T-cell (primary cell): ENCODE measurements at regions not wholly inside any gene's neighbourhood (a gene's known extent, or its start where the extent isn't known, plus 50 kb on each side); places are given as distances from the start of the nearest gene placed in this dataset.

Source experiments
- ATAC-seq, 4 experiments: fragments of 200-7000 bp in 3 of 4; fragments of 150-1000 bp in 1 of 4; cut with Tn5 transposase; replicated peaks in 1 of 4; 1 replicate in 3 of 4; 2 replicates in 1 of 4; pipeline ENCODE4 v1.10.0; 2021; ENCODE audit warnings: moderate library complexity in 3 of 4, mild to moderate bottlenecking in 2 of 4, moderate number of reproducible peaks in 1 of 4
- CTCF ChIA-PET, 2 donors: fragments of 300-600 bp; sonication (Branson Sonifier 250); formaldehyde crosslinking; loops; one replicate each; lab custom pipeline; 2022; ENCODE audit warnings: antibody characterized with exemption in 2 of 2; lab: Charles Lee
- POLR2A ChIA-PET, 2 donors: fragments of 300-600 bp; sonication (Branson Sonifier 250); formaldehyde crosslinking; loops; one replicate each; lab custom pipeline; 2022; ENCODE audit warnings: antibody characterized with exemption in 2 of 2; lab: Charles Lee
- DNase-seq, 35 experiments: peaks; one replicate each; pipeline versions ENCODE4 v3.0.0 to v3.0.0-alpha.2; 2013 to 2023
- H3K27ac ChIP-seq: one replicate; pipeline ENCODE4 v1.5.1; 2013; ENCODE audit warnings: low read length
- H3K27me3 ChIP-seq, 2 experiments: replicated peaks in 1 of 2; 1 replicate in 1 of 2; 2 replicates in 1 of 2; pipeline versions ENCODE4 v1.6.1 to v1.7.0; 2013; ENCODE audit warnings: low read length in 1 of 2, mixed read lengths in 1 of 2; ENCODE audit not compliant: control insufficient read depth in 2 of 2, insufficient read depth in 2 of 2; ENCODE audit errors: extremely low read depth in 1 of 2
- H3K36me3 ChIP-seq, 2 donors: 1 replicate in 1 of 2; 2 replicates in 1 of 2; pipeline versions ENCODE4 v1.6.1 to v1.7.0; 2013; ENCODE audit warnings: low read length in 1 of 2; ENCODE audit not compliant: control insufficient read depth in 2 of 2, insufficient read depth in 1 of 2; ENCODE audit errors: extremely low read depth in 1 of 2
- H3K4me1 ChIP-seq, 2 experiments: 1 replicate in 1 of 2; 2 replicates in 1 of 2; pipeline versions ENCODE4 v1.6.1 to v1.7.0; 2013; ENCODE audit warnings: low read length in 2 of 2, mixed read lengths in 1 of 2; ENCODE audit not compliant: insufficient read depth in 2 of 2, control insufficient read depth in 1 of 2; ENCODE audit errors: extremely low read depth in 1 of 2
- H3K4me3 ChIP-seq, 2 donors: 1 replicate in 1 of 2; 2 replicates in 1 of 2; pipeline versions ENCODE4 v1.5.1 to v1.7.0; 2013; ENCODE audit warnings: mild to moderate bottlenecking in 2 of 2, low read length in 1 of 2, moderate library complexity in 1 of 2; ENCODE audit not compliant: control insufficient read depth in 1 of 2; ENCODE audit errors: extremely low read depth in 1 of 2
- H3K9me3 ChIP-seq: 2 replicates; pipeline ENCODE4 v1.7.0; 2013
- H3K27ac Mint-ChIP-seq, 2 donors: one replicate each; pipeline ENCODE4 v1.8.0; 2020 to 2021; ENCODE audit warnings: mild to moderate bottlenecking in 2 of 2, mixed read lengths in 2 of 2
- H3K27me3 Mint-ChIP-seq, 2 donors: one replicate each; pipeline ENCODE4 v1.8.0; 2021 to 2022; ENCODE audit warnings: mixed read lengths in 2 of 2
- H3K36me3 Mint-ChIP-seq: one replicate; pipeline ENCODE4 v1.8.0; 2021; ENCODE audit warnings: mixed read lengths
- H3K4me1 Mint-ChIP-seq, 3 donors: one replicate each; pipeline ENCODE4 v1.8.0; 2020 to 2022; ENCODE audit warnings: mixed read lengths in 3 of 3, mild to moderate bottlenecking in 1 of 3
- H3K4me3 Mint-ChIP-seq, 3 donors: one replicate each; pipeline ENCODE4 v1.8.0; 2020 to 2022; ENCODE audit warnings: mild to moderate bottlenecking in 3 of 3, mixed read lengths in 3 of 3, moderate library complexity in 3 of 3
- H3K9me3 Mint-ChIP-seq, 3 donors: one replicate each; pipeline ENCODE4 v1.8.0; 2020 to 2022; ENCODE audit warnings: mixed read lengths in 3 of 3
- WGBS: methylation state at CpG from one replicate; pipeline ENCODE4 v1.1.5; 2013; ENCODE audit warnings: missing lambda C conversion rate; ENCODE audit not compliant: insufficient coverage; 5-methylcytosine and 5-hydroxymethylcytosine counted together

GRCh38 chr20:63096681-63097335, 90.0 kb upstream of the BHLHE23 start:
- H3K27ac Mint-ChIP-seq, result no peak overlapping the region
- CTCF ChIA-PET, result no interaction called here

GRCh38 chr20:63095718-63096654, 89.2 kb upstream of the BHLHE23 start:
- DNase-seq (peak in 2 of 35 experiments; percentile 3 to 7), ATAC-seq (no peak)
- H3K4me3 ChIP-seq, result no peak overlapping the region
- CTCF ChIA-PET, result no interaction called here
- H3K27ac Mint-ChIP-seq, result no peak overlapping the region
- H3K36me3 Mint-ChIP-seq, result no peaks in the 10 kb centered on the region
- H3K4me3 Mint-ChIP-seq, result no peak overlapping the region
- POLR2A ChIA-PET, result no interaction called here
- WGBS, result 78% methylated on average over 20 of the region's 21 CpGs
- no peak overlapping the region for H3K27ac ChIP-seq
- H3K4me1 ChIP-seq, result peaks cover 0 to 3% of the 10 kb centered on the region in 2 experiments
- peaks cover 0 to 48% of the 10 kb centered on the region in 2 experiments for H3K27me3 ChIP-seq
- no peaks in the 10 kb centered on the region for H3K9me3 ChIP-seq
- peaks cover 0 to 4% (median 0%) of the 10 kb centered on the region in 3 donors for H3K4me1 Mint-ChIP-seq
- H3K36me3 ChIP-seq, result no peaks in the 10 kb centered on the region
- peaks cover 15 to 26% of the 10 kb centered on the region in 2 donors for H3K27me3 Mint-ChIP-seq
- H3K9me3 Mint-ChIP-seq, result no peaks in the 10 kb centered on the region

More at GRCh38 chr20:63096681-63097335, 90.0 kb upstream of the BHLHE23 start:
- H3K9me3 Mint-ChIP-seq, result no peaks in the 10 kb centered on the region
- no peaks in the 10 kb centered on the region for H3K36me3 Mint-ChIP-seq
- no peaks in the 10 kb centered on the region for H3K36me3 ChIP-seq
- WGBS, result 77% methylated on average over 13 of the region's 13 CpGs
- peak in 2 of 35 experiments; percentile 1 to 10 for DNase-seq
- H3K27me3 Mint-ChIP-seq, result peaks cover 9 to 21% of the 10 kb centered on the region in 2 donors
- no peaks in the 10 kb centered on the region for H3K9me3 ChIP-seq
- peaks cover 0 to 6% of the 10 kb centered on the region in 2 experiments for H3K4me1 ChIP-seq
- H3K4me3 ChIP-seq, result no peak overlapping the region
- no peak for ATAC-seq
- H3K4me3 Mint-ChIP-seq, result no peak overlapping the region
- peaks cover 0 to 3% (median 2%) of the 10 kb centered on the region in 3 donors for H3K4me1 Mint-ChIP-seq
- POLR2A ChIA-PET, result no interaction called here
- H3K27me3 ChIP-seq, result peaks cover 0 to 41% of the 10 kb centered on the region in 2 experiments
- no peak overlapping the region for H3K27ac ChIP-seq

GRCh38 chr20:63094767-63095499, 88.2 kb upstream of the BHLHE23 start:
- WGBS, result 84% methylated on average over 20 of the region's 22 CpGs
- ATAC-seq, result no peak
- no peak overlapping the region for H3K27ac ChIP-seq
- H3K4me3 ChIP-seq, result no peak overlapping the region
- Mint-ChIP-seq H3K27me3 (peaks cover 15 to 26% of the 10 kb centered on the region in 2 donors), H3K36me3 (no peaks in the 10 kb centered on the region), H3K4me3 (no peak overlapping the region), H3K27ac (no peak overlapping the region), H3K4me1 (peaks cover 0 to 4% (median 0%) of the 10 kb centered on the region in 3 donors), H3K9me3 (no peaks in the 10 kb centered on the region)
- H3K9me3 ChIP-seq, result no peaks in the 10 kb centered on the region
- H3K36me3 ChIP-seq, result no peaks in the 10 kb centered on the region
- peak in 1 of 35 experiments; percentile 3 for DNase-seq
- no peaks in the 10 kb centered on the region for H3K4me1 ChIP-seq
- peaks cover 0 to 58% of the 10 kb centered on the region in 2 experiments for H3K27me3 ChIP-seq
- ChIA-PET CTCF (no interaction called here), POLR2A (no interaction called here)

- ChIA-PET POLR2A (no interaction called here), CTCF (no interaction called here)
- Histone ChIP-seq H3K9me3 (no peaks in the 10 kb centered on the region), H3K4me3 (no peak overlapping the region), H3K36me3 (no peaks in the 10 kb centered on the region), H3K27me3 (peaks cover 0 to 65% of the 10 kb centered on the region in 2 experiments), H3K4me1 (no peaks in the 10 kb centered on the region), H3K27ac (no peak overlapping the region)
- ATAC-seq (no peak), DNase-seq (peak in 2 of 35 experiments; percentile 3 to 11)
- H3K4me1 Mint-ChIP-seq, result peaks cover 0 to 4% (median 0%) of the 10 kb centered on the region in 3 donors
- H3K4me3 Mint-ChIP-seq, result no peak overlapping the region
- no peak overlapping the region for H3K27ac Mint-ChIP-seq
- H3K9me3 Mint-ChIP-seq, result no peaks in the 10 kb centered on the region
- no peaks in the 10 kb centered on the region for H3K36me3 Mint-ChIP-seq
- H3K27me3 Mint-ChIP-seq, result peaks cover 15 to 28% of the 10 kb centered on the region in 2 donors
- 69% methylated on average over 23 of the region's 37 CpGs for WGBS
Observed at GRCh38 chr20:63093966-63094766, 87.4 kb upstream of the BHLHE23 start.

- H3K4me1 Mint-ChIP-seq, result peaks cover 0 to 4% (median 0%) of the 10 kb centered on the region in 3 donors
- 70% methylated on average over 24 of the region's 25 CpGs for WGBS
- H3K9me3 Mint-ChIP-seq, result no peaks in the 10 kb centered on the region
- peaks cover 15 to 41% of the 10 kb centered on the region in 2 donors for H3K27me3 Mint-ChIP-seq
- POLR2A ChIA-PET, result no interaction called here
- H3K4me3 ChIP-seq, result no peak overlapping the region
- no peaks in the 10 kb centered on the region for H3K36me3 Mint-ChIP-seq
- no peak overlapping the region for H3K27ac Mint-ChIP-seq
- peaks cover 0 to 73% of the 10 kb centered on the region in 2 experiments for H3K27me3 ChIP-seq
- no peak overlapping the region for H3K4me3 Mint-ChIP-seq
- ATAC-seq (no peak), DNase-seq (peak in 2 of 35 experiments; percentile 1 to 5)
- no peak overlapping the region for H3K27ac ChIP-seq
- CTCF ChIA-PET, result no interaction called here
- no peaks in the 10 kb centered on the region for H3K36me3 ChIP-seq
- H3K9me3 ChIP-seq, result no peaks in the 10 kb centered on the region
- no peaks in the 10 kb centered on the region for H3K4me1 ChIP-seq
Observed at GRCh38 chr20:63092660-63093215, 86.0 kb upstream of the BHLHE23 start.
